ENCODE measurements at regions not wholly inside any gene's neighbourhood (a gene's known extent, or its start where the extent isn't known, plus 50 kb on each side); places are given as distances from the start of the nearest gene placed in this dataset.

GRCh38 chr3:99071096-99071495, 169.6 kb upstream of the DCBLD2 start:
- no peak for DNase-seq

- DNase-seq = no peak
Measured at GRCh38 chr3:99069973-99070372, 168.5 kb upstream of the DCBLD2 start.

- no peak for DNase-seq
Measured at GRCh38 chr3:99066863-99067262, 165.4 kb upstream of the DCBLD2 start.

DNA sequence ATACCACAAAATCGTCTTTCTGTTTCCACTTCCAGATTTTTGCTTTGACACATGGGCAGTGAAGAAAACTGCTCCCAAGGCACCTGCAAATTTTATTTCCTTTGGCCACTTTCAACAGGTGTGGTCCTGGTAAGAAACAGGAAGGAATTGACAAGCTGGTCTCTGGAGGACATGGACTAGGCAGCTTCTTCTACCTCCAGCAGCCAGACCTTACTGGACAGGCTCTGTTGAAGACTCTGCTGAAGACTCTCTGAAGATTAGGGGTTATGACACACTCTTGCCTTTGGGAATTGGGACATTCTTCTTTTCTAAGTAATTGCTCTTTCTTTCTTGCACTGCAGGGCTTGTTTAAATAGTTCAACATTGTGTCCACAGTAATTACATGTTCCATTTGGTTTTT, 147.7 kb upstream of the DCBLD2 start:
- no peak for DNase-seq

DNA sequence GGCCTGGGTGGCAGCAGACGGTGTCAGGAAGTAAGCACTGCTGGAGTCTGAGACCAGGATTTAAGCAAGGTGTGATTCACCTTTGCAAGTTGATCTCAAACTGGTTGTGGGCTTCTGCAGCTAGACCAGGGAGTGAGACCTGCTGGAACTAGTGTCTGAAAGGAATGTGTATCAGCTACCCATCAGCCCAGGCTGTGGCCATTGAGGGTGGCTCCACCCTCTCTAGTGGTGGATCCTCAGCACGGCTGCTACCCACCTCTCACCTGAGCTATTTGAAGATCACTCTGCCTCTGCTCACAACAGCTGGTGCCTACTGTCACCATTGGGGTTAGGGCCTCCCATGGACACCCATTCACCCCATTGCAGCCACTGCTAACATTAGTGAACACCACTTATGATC, 140.3 kb upstream of the DCBLD2 start:
- DNase-seq = no peak

- no peak for DNase-seq
Measured at GRCh38 chr3:99031778-99032177, 130.3 kb upstream of the DCBLD2 start.

DNA sequence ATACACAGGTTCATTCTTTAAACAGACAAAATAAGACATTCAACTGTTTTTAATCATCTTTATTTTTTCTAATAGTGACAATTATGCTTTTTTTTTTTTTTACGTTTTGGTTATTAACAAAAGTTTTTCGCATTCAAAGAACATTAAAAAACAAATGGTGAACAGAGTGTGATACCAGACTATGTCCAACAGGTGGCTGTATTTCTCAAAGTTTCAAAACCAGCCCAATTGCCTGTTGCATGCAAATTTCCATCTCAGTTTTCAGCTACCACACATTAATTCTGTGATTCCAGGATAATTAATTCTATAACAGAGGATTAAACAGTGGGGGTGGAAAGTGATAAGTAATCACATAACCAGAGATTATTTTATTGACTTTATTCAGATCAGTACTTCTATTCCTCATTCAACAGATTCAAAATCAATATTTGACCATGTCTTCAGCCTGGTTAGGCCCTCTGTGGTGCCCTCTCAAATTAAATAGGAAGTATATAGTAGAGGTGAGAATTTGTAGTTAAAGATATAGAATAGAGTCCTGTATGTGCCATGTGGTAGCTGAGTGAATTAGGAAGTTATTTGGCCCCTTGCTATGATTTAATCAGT, 122.2 kb upstream of the DCBLD2 start:
- DNase-seq = peak; percentile 7

- no peak for DNase-seq
Measured at GRCh38 chr3:99021466-99021865, 120.0 kb upstream of the DCBLD2 start.

DNA sequence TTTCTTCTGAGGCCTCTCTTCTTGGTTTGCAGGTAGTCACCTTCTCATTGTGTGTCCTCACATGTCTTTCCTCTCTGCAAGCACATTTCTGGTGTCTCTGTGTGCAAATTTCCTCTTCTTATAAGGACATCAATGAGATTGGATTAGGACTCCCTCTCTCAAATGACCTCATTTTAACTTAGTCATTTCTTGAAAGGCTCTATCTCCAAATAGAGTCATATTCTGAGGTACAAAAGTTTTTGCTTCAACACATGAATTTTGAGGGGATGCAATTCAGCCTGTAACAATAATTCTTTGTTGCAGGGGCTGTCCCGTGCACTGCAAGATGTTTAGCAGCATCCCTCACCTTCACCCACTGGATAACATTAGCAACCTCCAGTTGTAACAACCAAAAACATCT, 115.0 kb upstream of the DCBLD2 start:
- no peak for DNase-seq

- DNase-seq = no peak
Measured at GRCh38 chr3:99013777-99014315, 112.4 kb upstream of the DCBLD2 start.

DNA sequence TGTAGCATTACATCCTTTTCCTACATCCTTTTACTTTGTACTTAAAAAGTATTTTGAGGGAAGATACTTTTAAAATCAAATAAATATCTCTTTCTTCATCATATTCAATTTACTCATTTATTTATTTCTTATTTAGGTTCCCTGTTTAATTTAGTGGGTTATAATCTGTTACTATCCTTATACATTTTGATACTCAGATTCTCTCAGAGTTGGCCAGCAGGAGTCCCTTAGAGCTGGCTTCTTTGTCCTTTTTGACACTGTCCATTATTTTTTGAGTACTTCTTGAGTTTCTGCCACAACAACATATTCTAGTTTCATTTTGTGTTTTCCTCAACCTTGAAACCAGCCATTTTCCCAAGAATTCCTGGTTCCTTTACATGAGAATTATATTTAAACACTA, 111.6 kb upstream of the DCBLD2 start:
- DNase-seq = no peak

- DNase-seq = no peak
Measured at GRCh38 chr3:99012051-99012450, 110.6 kb upstream of the DCBLD2 start.

DNA sequence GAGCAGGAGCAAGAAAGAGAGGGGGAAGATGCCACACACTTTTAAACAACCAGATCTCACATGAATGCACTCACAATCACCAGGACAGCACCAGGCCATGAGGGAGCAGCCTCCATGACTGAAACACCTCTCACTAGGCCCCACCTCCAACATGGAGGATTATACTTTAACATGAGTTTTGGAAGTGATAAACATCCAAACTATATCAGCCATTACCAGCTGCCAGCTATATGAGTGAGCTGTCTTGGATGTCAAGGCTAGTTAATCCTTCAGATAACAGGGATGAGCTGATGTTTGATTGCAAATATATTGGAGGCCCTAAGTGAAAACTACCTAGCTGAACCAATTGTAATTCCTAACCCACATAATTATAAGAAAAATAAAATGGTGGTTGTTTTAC, 108.4 kb upstream of the DCBLD2 start:
- DNase-seq = no peak

DNA sequence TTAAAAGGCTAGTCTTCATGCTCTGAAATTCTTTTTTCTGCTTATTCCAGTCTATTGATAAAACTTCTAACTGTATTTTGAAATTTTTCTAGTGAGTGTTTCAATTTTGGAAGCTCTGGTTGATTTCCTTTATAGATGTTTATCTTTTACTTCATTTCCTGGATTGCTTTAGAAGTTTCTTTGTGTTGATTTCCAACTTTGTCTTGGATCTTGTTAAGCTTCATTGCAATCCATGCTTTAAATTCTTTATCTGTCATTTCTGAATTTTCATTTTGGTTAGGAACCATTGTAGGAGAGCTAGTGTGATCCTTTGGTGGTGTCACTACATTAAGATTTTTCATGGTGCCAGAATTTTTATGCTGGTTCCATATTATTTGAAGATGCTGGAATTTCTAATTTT, 105.2 kb upstream of the DCBLD2 start:
- DNase-seq = no peak

DNA sequence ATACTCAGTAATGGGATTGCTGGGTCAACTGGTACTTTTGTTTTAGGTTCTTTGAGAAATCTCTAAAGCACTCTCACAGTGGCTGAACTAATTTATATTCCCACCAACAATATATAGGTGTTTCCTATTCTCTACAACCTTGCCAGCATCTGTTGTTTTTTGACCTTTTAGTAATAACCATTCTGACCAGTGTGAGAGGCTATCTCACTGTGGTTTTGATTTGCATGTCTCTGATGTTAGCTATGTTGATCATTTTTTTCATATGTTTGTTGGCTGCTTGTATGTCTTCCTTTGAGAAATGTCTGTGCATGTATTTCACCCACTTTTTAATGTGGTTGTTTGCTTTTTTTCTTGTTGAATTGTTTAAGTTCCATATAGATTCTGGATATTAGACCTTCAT, 98.2 kb upstream of the DCBLD2 start:
- no peak for DNase-seq

- peak; percentile 63 for DNase-seq
Measured at GRCh38 chr3:98994128-98994762, 92.8 kb upstream of the DCBLD2 start.

DNA sequence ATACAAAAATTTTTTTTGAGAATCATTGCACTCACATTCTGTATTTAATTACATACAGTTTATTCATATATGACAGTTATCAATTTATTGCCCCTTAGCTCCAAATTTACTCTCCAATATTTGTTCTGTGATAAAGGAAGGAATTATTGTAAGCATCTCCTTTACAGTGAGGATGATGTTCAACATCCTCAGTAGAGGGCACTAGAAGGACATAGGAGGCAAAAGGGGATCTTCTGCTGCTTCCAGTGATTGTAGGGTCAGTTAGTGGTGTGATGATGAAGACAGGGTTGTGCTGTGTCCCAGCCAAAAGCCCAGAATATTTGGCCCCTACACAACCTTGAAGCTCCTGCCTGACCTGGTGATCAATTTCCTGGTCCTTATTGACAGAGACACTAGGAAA, 89.9 kb upstream of the DCBLD2 start:
- no peak for DNase-seq

- no peak for DNase-seq
Measured at GRCh38 chr3:98990657-98991056, 89.2 kb upstream of the DCBLD2 start.

- no peak for DNase-seq
Measured at GRCh38 chr3:98986073-98986472, 84.6 kb upstream of the DCBLD2 start.

- DNase-seq = no peak
Measured at GRCh38 chr3:98985431-98985830, 83.9 kb upstream of the DCBLD2 start.

- DNase-seq = no peak
Measured at GRCh38 chr3:98984024-98984423, 82.5 kb upstream of the DCBLD2 start.

- no peak for DNase-seq
Measured at GRCh38 chr3:98982351-98982750, 80.9 kb upstream of the DCBLD2 start.

GRCh38 chr3:98980915-98981596, 79.6 kb upstream of the DCBLD2 start:
- no peak for DNase-seq

- no peak for DNase-seq
Measured at GRCh38 chr3:98979296-98979695, 77.8 kb upstream of the DCBLD2 start.

All from NCI-H1694 treated with DMSO at 0.1 percent for 48 hours (cell line).